Vagina (tissue), 2 donors: ENCODE measurements at regions not wholly inside any gene's neighbourhood (a gene's known extent, or its start where the extent isn't known, plus 50 kb on each side); places are given as distances from the start of the nearest gene placed in this dataset.

ENCODE experiments used
- DNase-seq, 2 donors: peaks; one replicate each; pipeline ENCODE4 v3.0.0-alpha.2; 2017; ENCODE audit errors: extremely low spot score in 2 of 2
- H3K27ac ChIP-seq: fragments of 200-600 bp; sonication (generic); one replicate; pipeline ENCODE4 v1.5.1; 2019
- H3K27me3 ChIP-seq: fragments of 200-600 bp; sonication (generic); one replicate; pipeline ENCODE4 v1.5.1; 2019
- H3K36me3 ChIP-seq, 2 donors: fragments of 200-600 bp; sonication (generic); one replicate each; pipeline ENCODE4 v1.5.1; 2017 to 2019
- H3K4me1 ChIP-seq: fragments of 200-600 bp; sonication (generic); one replicate; pipeline ENCODE4 v1.5.1; 2019
- H3K4me3 ChIP-seq, 2 donors: fragments of 200-600 bp; sonication (generic); 1 replicate in 1 of 2; 2 replicates in 1 of 2; pipeline ENCODE4 v1.5.1; 2016 to 2019
- H3K9me3 ChIP-seq: fragments of 200-600 bp; sonication (generic); one replicate; pipeline ENCODE4 v1.5.1; 2019
- CTCF ChIP-seq, 3 experiments: fragments of 450-650 bp in 2 of 3; fragments of 200-600 bp in 1 of 3; sonication (generic) in 1 of 3; IDR thresholded peaks; one replicate each; pipeline ENCODE4 v1.5.1; 2017 to 2019; ENCODE audit warnings: antibody characterized with exemption in 3 of 3, mild to moderate bottlenecking in 2 of 3, moderate library complexity in 2 of 3
- POLR2A ChIP-seq, 2 donors: fragments of 450-650 bp; IDR thresholded peaks; one replicate each; pipeline ENCODE4 v1.6.1; 2017; ENCODE audit warnings: antibody characterized with exemption in 2 of 2, mild to moderate bottlenecking in 2 of 2, moderate library complexity in 2 of 2
- POLR2AphosphoS5 ChIP-seq, 2 donors: sonication (generic); formaldehyde crosslinking; IDR thresholded peaks; one replicate each; pipeline ENCODE4 v1.9.0; 2017; ENCODE audit warnings: antibody characterized with exemption in 2 of 2, mild to moderate bottlenecking in 2 of 2, low read depth in 1 of 2; ENCODE audit not compliant: insufficient read depth in 1 of 2
- intact Hi-C: fragments of 100-400 bp; cut with DNase I; formaldehyde crosslinking; loops from one replicate; pipeline ENCODE4 v1.15.1; 2023

DNA sequence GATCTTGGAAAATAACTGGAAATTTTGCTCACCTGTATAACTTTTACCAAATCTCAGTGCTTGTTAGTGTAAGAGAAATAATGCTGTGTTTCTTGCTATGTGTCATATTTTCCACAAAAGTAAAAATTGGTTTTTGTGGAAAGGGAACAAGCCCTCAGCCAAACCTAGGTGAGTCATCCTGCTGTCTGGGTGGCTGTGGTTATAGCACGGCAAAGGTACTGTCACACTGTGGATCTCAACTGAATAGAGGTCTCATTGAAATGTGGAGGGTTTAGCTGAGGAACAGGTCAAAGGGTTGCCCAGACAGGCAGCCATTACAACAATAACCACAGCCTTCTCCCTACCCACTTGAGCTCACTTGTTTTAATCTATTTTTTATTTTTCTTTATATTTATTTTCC lies 338.8 kb upstream of the DACH1 start:
- no peak for DNase-seq
- intact Hi-C loops, result no loop called here
- H3K9me3 ChIP-seq, result no peaks in the 10 kb centered on the region
- H3K27me3 ChIP-seq, result no peaks in the 10 kb centered on the region
- no peak overlapping the region for H3K27ac ChIP-seq
- no peaks in the 10 kb centered on the region for H3K4me1 ChIP-seq
- TF ChIP-seq CTCF (IDR thresholded peaks at IDR 0.05) (no peak), POLR2AphosphoS5 (IDR thresholded peaks at IDR 0.05; ENCODE audit: insufficient read depth in 1 of 2, low read depth in 1 of 2) (no peak), POLR2A (IDR thresholded peaks at IDR 0.05) (no peak)
- no peaks in the 10 kb centered on the region for H3K36me3 ChIP-seq
- no peak overlapping the region for H3K4me3 ChIP-seq

DNA sequence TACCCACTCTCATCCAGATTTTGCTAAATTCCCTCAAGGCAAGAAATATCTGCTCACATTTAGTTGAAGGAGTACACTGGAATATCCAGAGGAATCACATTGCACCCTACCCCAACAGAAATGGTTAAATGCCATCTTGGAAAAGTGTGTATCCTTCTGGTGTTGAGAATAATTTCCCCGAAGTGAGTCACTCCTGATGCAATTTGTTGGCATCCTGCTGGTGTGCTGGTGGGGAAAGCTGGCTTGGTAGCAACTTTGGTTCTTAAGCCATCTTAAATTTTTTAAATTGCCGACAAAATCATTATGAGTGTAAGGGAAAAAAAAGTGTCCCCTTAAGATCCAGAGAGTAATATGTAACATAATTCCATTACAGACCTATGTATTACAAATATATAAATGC lies 337.3 kb upstream of the DACH1 start:
- TF ChIP-seq POLR2A (IDR thresholded peaks at IDR 0.05), result no peak
- H3K27me3 ChIP-seq, result no peaks in the 10 kb centered on the region
- no peaks in the 10 kb centered on the region for H3K9me3 ChIP-seq
- H3K4me3 ChIP-seq, result no peak overlapping the region
- H3K36me3 ChIP-seq, result no peaks in the 10 kb centered on the region
- intact Hi-C loops, result no loop called here
- no peak for DNase-seq
- H3K27ac ChIP-seq, result no peak overlapping the region
- H3K4me1 ChIP-seq, result no peaks in the 10 kb centered on the region

GRCh38 chr13:72201726-72202125 lies 334.7 kb upstream of the DACH1 start:
- no peak overlapping the region for H3K4me3 ChIP-seq
- TF ChIP-seq CTCF (IDR thresholded peaks at IDR 0.05), result no peak
- no peak for TF ChIP-seq POLR2AphosphoS5 (IDR thresholded peaks at IDR 0.05; ENCODE audit: insufficient read depth in 1 of 2, low read depth in 1 of 2)
- no peak for TF ChIP-seq POLR2A (IDR thresholded peaks at IDR 0.05)
- DNase-seq, result no peak
- no peaks in the 10 kb centered on the region for H3K36me3 ChIP-seq
- no peaks in the 10 kb centered on the region for H3K27me3 ChIP-seq
- no peak overlapping the region for H3K27ac ChIP-seq
- intact Hi-C loops, result no loop called here
- H3K9me3 ChIP-seq, result no peaks in the 10 kb centered on the region
- no peaks in the 10 kb centered on the region for H3K4me1 ChIP-seq

DNA sequence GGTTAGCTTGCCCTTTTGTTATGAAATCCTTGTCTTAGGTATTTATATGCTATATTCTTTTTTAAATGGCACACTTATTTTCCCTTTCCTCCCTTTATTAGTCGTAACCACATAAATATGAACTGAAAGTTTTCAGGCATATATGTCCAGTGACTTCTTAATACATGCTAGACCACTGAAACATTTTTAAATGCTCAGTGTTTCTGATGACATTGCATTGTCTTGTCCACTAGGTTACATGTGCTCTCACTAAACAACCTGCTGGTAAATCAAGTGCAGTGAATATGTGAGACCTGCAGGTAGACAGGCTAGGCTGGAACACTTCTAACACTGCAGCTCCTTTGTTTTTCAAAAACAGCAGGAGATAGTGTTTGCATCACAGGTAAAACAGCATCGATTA lies 332.6 kb upstream of the DACH1 start:
- peaks cover under 1% of the 10 kb centered on the region for H3K4me1 ChIP-seq
- TF ChIP-seq POLR2A (IDR thresholded peaks at IDR 0.05) (no peak), CTCF (IDR thresholded peaks at IDR 0.05) (no peak), POLR2AphosphoS5 (IDR thresholded peaks at IDR 0.05; ENCODE audit: insufficient read depth in 1 of 2, low read depth in 1 of 2) (no peak)
- no peak overlapping the region for H3K4me3 ChIP-seq
- H3K36me3 ChIP-seq, result no peaks in the 10 kb centered on the region
- intact Hi-C loops, result no loop called here
- DNase-seq, result no peak
- H3K27me3 ChIP-seq, result no peaks in the 10 kb centered on the region
- no peaks in the 10 kb centered on the region for H3K9me3 ChIP-seq
- H3K27ac ChIP-seq, result no peak overlapping the region

DNA sequence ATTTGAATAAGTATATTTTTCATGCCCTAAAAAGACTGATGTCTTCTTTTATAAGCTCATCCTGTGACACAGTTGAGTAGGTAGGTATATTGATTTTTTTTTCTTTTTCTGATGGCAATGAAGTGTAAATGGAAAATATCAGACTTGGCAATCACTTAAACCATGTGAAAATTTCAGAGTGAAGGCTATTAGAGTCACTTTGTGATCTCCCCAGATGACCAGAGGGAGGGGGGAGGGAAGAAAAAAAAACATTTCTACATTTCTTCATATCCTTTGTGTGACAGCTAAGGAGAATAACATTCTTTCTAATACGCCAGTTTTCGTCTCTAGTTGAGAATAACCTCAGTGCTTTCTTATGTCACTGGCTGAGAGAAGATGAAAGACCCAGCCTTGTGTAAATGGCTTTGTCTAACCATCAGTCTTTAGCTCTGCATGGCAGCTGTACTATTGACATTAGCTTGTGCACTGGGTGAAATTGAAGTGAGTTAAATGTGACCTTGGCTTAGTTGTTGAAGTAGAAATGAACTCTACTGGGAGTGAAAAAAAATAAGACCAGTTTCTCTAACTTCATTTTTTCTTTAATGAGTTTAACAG lies 332.1 kb upstream of the DACH1 start:
- TF ChIP-seq POLR2A (IDR thresholded peaks at IDR 0.05) (no peak), POLR2AphosphoS5 (IDR thresholded peaks at IDR 0.05; ENCODE audit: insufficient read depth in 1 of 2, low read depth in 1 of 2) (no peak), CTCF (IDR thresholded peaks at IDR 0.05) (no peak)
- no peaks in the 10 kb centered on the region for H3K36me3 ChIP-seq
- peaks cover 7% of the 10 kb centered on the region for H3K4me1 ChIP-seq
- no peak for DNase-seq
- H3K27me3 ChIP-seq, result no peaks in the 10 kb centered on the region
- intact Hi-C loops, result no loop called here
- H3K4me3 ChIP-seq, result no peak overlapping the region
- no peak overlapping the region for H3K27ac ChIP-seq
- H3K9me3 ChIP-seq, result no peaks in the 10 kb centered on the region
